Testis (tissue), 2 donors: ENCODE measurements at regions not wholly inside any gene's neighbourhood (a gene's known extent, or its start where the extent isn't known, plus 50 kb on each side); places are given as distances from the start of the nearest gene placed in this dataset.
A peak's percentile ranks its signal among the peaks of the same experiment; 100 is the strongest.

Experiments
- POLR2A ChIP-seq: fragments of 450-650 bp; IDR thresholded peaks from one replicate; pipeline ENCODE4 v1.6.1; 2017; ENCODE audit warnings: antibody characterized with exemption, mild to moderate bottlenecking, moderate library complexity
- TF ChIP-seq, protein P1 (sequence below), 3 experiments: fragments of 450-650 bp in 2 of 3; fragments of 200-600 bp in 1 of 3; sonication (generic) in 1 of 3; IDR thresholded peaks; one replicate each; pipeline ENCODE4 v1.5.1; 2016 to 2019; ENCODE audit warnings: antibody characterized with exemption in 3 of 3, mild to moderate bottlenecking in 2 of 3, moderate library complexity in 1 of 3

- TF ChIP-seq, protein P1, sequence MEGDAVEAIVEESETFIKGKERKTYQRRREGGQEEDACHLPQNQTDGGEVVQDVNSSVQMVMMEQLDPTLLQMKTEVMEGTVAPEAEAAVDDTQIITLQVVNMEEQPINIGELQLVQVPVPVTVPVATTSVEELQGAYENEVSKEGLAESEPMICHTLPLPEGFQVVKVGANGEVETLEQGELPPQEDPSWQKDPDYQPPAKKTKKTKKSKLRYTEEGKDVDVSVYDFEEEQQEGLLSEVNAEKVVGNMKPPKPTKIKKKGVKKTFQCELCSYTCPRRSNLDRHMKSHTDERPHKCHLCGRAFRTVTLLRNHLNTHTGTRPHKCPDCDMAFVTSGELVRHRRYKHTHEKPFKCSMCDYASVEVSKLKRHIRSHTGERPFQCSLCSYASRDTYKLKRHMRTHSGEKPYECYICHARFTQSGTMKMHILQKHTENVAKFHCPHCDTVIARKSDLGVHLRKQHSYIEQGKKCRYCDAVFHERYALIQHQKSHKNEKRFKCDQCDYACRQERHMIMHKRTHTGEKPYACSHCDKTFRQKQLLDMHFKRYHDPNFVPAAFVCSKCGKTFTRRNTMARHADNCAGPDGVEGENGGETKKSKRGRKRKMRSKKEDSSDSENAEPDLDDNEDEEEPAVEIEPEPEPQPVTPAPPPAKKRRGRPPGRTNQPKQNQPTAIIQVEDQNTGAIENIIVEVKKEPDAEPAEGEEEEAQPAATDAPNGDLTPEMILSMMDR (IDR thresholded peaks at IDR 0.05): peak in 1 of 3 experiments; percentile 9
- no peak for TF ChIP-seq POLR2A
Measured at GRCh38 chr15:80323285-80323684, 71.3 kb upstream of the CTXND1 start.
